Endothelial cell of umbilical vein (primary cell): ENCODE measurements at regions not wholly inside any gene's neighbourhood (a gene's known extent, or its start where the extent isn't known, plus 50 kb on each side); places are given as distances from the start of the nearest gene placed in this dataset.

ENCODE experiments used
- BruUV-seq: library from RNA; stranded (reverse); fragments of 400-500 nt; replicated peaks from 2 replicates; lab custom pipeline; 2021; lab: Mats Ljungman, UMichigan
- CTCF ChIA-PET: fragments of 300-600, 350-600 bp; sonication (Branson Sonifier 250); formaldehyde crosslinking; loops from one replicate; lab custom pipeline; 2021; ENCODE audit warnings: antibody characterized with exemption, inconsistent platforms; lab: Charles Lee
- POLR2A ChIA-PET: fragments of 300-600, 350-600 bp; sonication (Branson Sonifier 250); formaldehyde crosslinking; loops from one replicate; lab custom pipeline; 2021; ENCODE audit warnings: antibody characterized with exemption, inconsistent platforms; lab: Charles Lee
- DNase-seq: peaks from one replicate; pipeline ENCODE4 v3.0.0-alpha.2; 2011; ENCODE audit warnings: low read depth, low spot score
- FAIRE-seq: peaks from 2 replicates; lab custom pipeline; 2011; peaks lifted over from hg19 to GRCh38; lab: Jason Lieb, UNC
- H2AFZ ChIP-seq: 2 replicates; pipeline ENCODE4 v1.6.0; 2012; ENCODE audit warnings: low read depth, low read length, control low read depth, inconsistent platforms
- H3K27ac ChIP-seq: 2 replicates; pipeline ENCODE4 v1.5.1; 2011; ENCODE audit warnings: low read depth, mild to moderate bottlenecking, control low read depth, low read length, moderate library complexity; ENCODE audit not compliant: insufficient read depth
- H3K27me3 ChIP-seq, 2 experiments: 2 replicates each; pipeline versions ENCODE4 v1.6.0 to v1.6.1; 2011; ENCODE audit warnings: low read length in 2 of 2, mixed read lengths in 1 of 2; ENCODE audit not compliant: control insufficient read depth in 2 of 2, insufficient read depth in 2 of 2
- H3K36me3 ChIP-seq, 2 experiments: 2 replicates in 1 of 2; 3 replicates in 1 of 2; pipeline ENCODE4 v1.5.1; 2011; ENCODE audit warnings: low read length in 2 of 2, mild to moderate bottlenecking in 1 of 2, moderate library complexity in 1 of 2; ENCODE audit not compliant: control insufficient read depth in 2 of 2, insufficient read depth in 2 of 2; ENCODE audit errors: extremely low read depth in 1 of 2
- H3K4me1 ChIP-seq: 3 replicates; pipeline ENCODE4 v1.5.1; 2011; ENCODE audit warnings: mild to moderate bottlenecking, low read length; ENCODE audit not compliant: control insufficient read depth, insufficient read depth; ENCODE audit errors: extremely low read depth
- H3K4me2 ChIP-seq: 2 replicates; pipeline ENCODE4 v1.6.1; 2011; ENCODE audit warnings: low read length, control low read depth, mixed read lengths; ENCODE audit not compliant: insufficient read depth
- H3K4me3 ChIP-seq, 3 experiments: fragments of 200-600 bp in 1 of 3; sonication (generic), shearing (Covaris generic) in 1 of 3; replicated peaks in 1 of 3; 2 replicates each; pipeline ENCODE4 v1.5.1; 2011 to 2016; ENCODE audit warnings: control low read depth in 3 of 3, low read length in 3 of 3, mild to moderate bottlenecking in 2 of 3, inconsistent platforms in 1 of 3, low read depth in 1 of 3, moderate library complexity in 1 of 3; ENCODE audit not compliant: insufficient read depth in 1 of 3
- H3K79me2 ChIP-seq: 2 replicates; pipeline ENCODE4 v1.6.0; 2012; ENCODE audit warnings: low read length, inconsistent platforms; ENCODE audit not compliant: control insufficient read depth, insufficient read depth
- H3K9ac ChIP-seq: replicated peaks from 2 replicates; pipeline ENCODE3; 2011; ENCODE audit warnings: low read length, control low read depth; ENCODE audit not compliant: insufficient read depth; ENCODE audit errors: extremely low read depth
- H3K9me1 ChIP-seq: replicated peaks from 3 replicates; pipeline ENCODE4 v1.6.0; 2011; ENCODE audit warnings: mild to moderate bottlenecking, low read length; ENCODE audit not compliant: control insufficient read depth, insufficient read depth; ENCODE audit errors: extremely low read depth
- H3K9me3 ChIP-seq: replicated peaks from 2 replicates; pipeline ENCODE4 v1.5.1; 2012; ENCODE audit warnings: low read length, inconsistent platforms; ENCODE audit not compliant: control insufficient read depth, insufficient read depth
- H4K20me1 ChIP-seq: replicated peaks from 2 replicates; pipeline ENCODE3; 2011; ENCODE audit warnings: mild to moderate bottlenecking, low read length; ENCODE audit not compliant: control insufficient read depth, insufficient read depth; ENCODE audit errors: extremely low read depth
- EZH2 ChIP-seq: IDR thresholded peaks from 2 replicates; pipeline ENCODE4 v1.6.1; 2012; ENCODE audit warnings: borderline replicate concordance, low read depth, mild to moderate bottlenecking, moderate library complexity, low read length, inconsistent platforms; ENCODE audit not compliant: severe bottlenecking
- FOS ChIP-seq: IDR thresholded peaks from 2 replicates; pipeline ENCODE4 v1.6.1; 2011; ENCODE audit warnings: mild to moderate bottlenecking, low read length, moderate library complexity, borderline replicate concordance; ENCODE audit not compliant: insufficient read depth
- GATA2 ChIP-seq: IDR thresholded peaks from 2 replicates; pipeline ENCODE4 v1.7.0; 2011; ENCODE audit warnings: low read depth, mild to moderate bottlenecking, moderate library complexity, mixed read lengths, low read length; ENCODE audit not compliant: insufficient read length, insufficient read depth
- JUN ChIP-seq: IDR thresholded peaks from 2 replicates; pipeline ENCODE4 v1.6.1; 2011; ENCODE audit warnings: borderline replicate concordance, low read depth; ENCODE audit not compliant: insufficient read length, insufficient read depth
- MAX ChIP-seq: IDR thresholded peaks from 2 replicates; pipeline ENCODE4 v1.6.1; 2011; ENCODE audit not compliant: insufficient read depth, insufficient read length
- MYC ChIP-seq: IDR thresholded peaks from one replicate; pipeline ENCODE4 v1.6.1; 2011; ENCODE audit warnings: mild to moderate bottlenecking, low read depth, low read length
- POLR2A ChIP-seq: IDR thresholded peaks from 2 replicates; pipeline ENCODE4 v1.6.1; 2012; ENCODE audit warnings: low read depth, mild to moderate bottlenecking, control low read depth, low read length
- POLR2AphosphoS5 ChIP-seq: IDR thresholded peaks from 2 replicates; pipeline ENCODE4 v1.6.1; 2012; ENCODE audit warnings: low read depth, mild to moderate bottlenecking, control low read depth, low read length, moderate library complexity; ENCODE audit not compliant: insufficient read depth
- dilution Hi-C: fragments of 300-500 bp; cut with MboI; formaldehyde crosslinking; loops from one replicate; pipeline ENCODE4 v1.15.0; 2019; ENCODE audit warnings: low sequenced_read_pairs; ENCODE audit not compliant: extremely low pct_ligation_motif_present
- intact Hi-C: fragments of 100-400 bp; cut with micrococcal nuclease; formaldehyde crosslinking; loops from one replicate; pipeline ENCODE4 v1.10.0; 2022
- TF ChIP-seq, protein P1 (sequence below), 2 donors: IDR thresholded peaks; 1 replicate in 1 of 2; 2 replicates in 1 of 2; pipeline ENCODE4 v1.5.1; 2011; ENCODE audit warnings: low read length in 2 of 2, mild to moderate bottlenecking in 2 of 2, moderate library complexity in 2 of 2, control low read depth in 1 of 2, inconsistent platforms in 1 of 2, low read depth in 1 of 2; ENCODE audit not compliant: insufficient read depth in 1 of 2; ENCODE audit errors: extremely low read depth in 1 of 2

DNA sequence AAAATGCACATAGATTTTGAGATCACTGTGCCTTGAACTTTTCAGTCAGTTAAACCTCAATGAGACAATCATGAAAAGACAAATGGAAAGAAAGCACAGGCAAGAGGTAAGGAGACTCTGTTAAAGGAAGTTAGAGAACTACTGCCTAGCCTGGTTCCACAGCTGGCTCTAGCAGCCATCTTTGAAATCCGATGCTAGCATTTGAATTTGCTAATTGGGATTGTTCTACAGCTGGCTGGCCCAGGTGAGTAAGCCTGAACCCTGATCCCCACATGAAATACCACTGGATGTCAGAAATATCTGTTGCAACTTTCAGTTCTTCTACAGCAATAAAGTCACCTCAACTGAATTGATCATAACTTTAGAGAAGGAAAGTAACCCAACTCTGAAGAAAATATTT, 315.2 kb upstream of the CHAC2 start:
- DNase-seq = no peak
- Histone ChIP-seq H3K36me3 (no peaks in the 10 kb centered on the region), H4K20me1 (no peaks in the 10 kb centered on the region), H2AFZ (no peak overlapping the region), H3K9me3 (no peaks in the 10 kb centered on the region), H3K4me3 (no peak overlapping the region), H3K9ac (no peak overlapping the region), H3K4me1 (no peaks in the 10 kb centered on the region), H3K27ac (no peak overlapping the region), H3K9me1 (no peaks in the 10 kb centered on the region), H3K79me2 (no peaks in the 10 kb centered on the region), H3K4me2 (no peak overlapping the region), H3K27me3 (no peaks in the 10 kb centered on the region)
- TF ChIP-seq POLR2AphosphoS5 (no peak), MAX (no peak), JUN (no peak), POLR2A (no peak), EZH2 (no peak), GATA2 (no peak), MYC (no peak), FOS (no peak)
- TF ChIP-seq, protein P1, sequence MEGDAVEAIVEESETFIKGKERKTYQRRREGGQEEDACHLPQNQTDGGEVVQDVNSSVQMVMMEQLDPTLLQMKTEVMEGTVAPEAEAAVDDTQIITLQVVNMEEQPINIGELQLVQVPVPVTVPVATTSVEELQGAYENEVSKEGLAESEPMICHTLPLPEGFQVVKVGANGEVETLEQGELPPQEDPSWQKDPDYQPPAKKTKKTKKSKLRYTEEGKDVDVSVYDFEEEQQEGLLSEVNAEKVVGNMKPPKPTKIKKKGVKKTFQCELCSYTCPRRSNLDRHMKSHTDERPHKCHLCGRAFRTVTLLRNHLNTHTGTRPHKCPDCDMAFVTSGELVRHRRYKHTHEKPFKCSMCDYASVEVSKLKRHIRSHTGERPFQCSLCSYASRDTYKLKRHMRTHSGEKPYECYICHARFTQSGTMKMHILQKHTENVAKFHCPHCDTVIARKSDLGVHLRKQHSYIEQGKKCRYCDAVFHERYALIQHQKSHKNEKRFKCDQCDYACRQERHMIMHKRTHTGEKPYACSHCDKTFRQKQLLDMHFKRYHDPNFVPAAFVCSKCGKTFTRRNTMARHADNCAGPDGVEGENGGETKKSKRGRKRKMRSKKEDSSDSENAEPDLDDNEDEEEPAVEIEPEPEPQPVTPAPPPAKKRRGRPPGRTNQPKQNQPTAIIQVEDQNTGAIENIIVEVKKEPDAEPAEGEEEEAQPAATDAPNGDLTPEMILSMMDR (IDR thresholded peaks at IDR 0.05; ENCODE audit: extremely low read depth in 1 of 2, insufficient read depth in 1 of 2, low read depth in 1 of 2, low read length in 2 of 2) = no peak
- no TSS peak for BruUV-seq
- dilution Hi-C loops (no loop called here), intact Hi-C loops (no loop called here)
- ChIA-PET CTCF (no interaction called here), POLR2A (no interaction called here)
- FAIRE-seq = no peak
